ENCODE measurements at regions not wholly inside any gene's neighbourhood (a gene's known extent, or its start where the extent isn't known, plus 50 kb on each side); places are given as distances from the start of the nearest gene placed in this dataset.

- H3F3A ChIP-seq (ENCODE audit: low read depth), result no peaks in the 10 kb centered on the region
- H3K36me3 ChIP-seq (ENCODE audit: insufficient read depth, low read length), result no peaks in the 10 kb centered on the region
- no peaks in the 10 kb centered on the region for H4K20me1 ChIP-seq (ENCODE audit: insufficient read depth, low read length, poor library complexity, severe bottlenecking)
- no peaks in the 10 kb centered on the region for H3K79me2 ChIP-seq (ENCODE audit: insufficient read depth, low read length)
- H3K9ac ChIP-seq (ENCODE audit: low read depth, low read length, poor library complexity, severe bottlenecking), result no peak overlapping the region
- no peak overlapping the region for H2AFZ ChIP-seq (ENCODE audit: low read length)
- TF ChIP-seq CTCF (conservative IDR thresholded peaks at IDR 0.05; ENCODE audit: low read length), result no peak
- no peak for TF ChIP-seq EZH2phosphoT487 (IDR thresholded peaks at IDR 0.05; ENCODE audit: borderline replicate concordance)
- no peaks in the 10 kb centered on the region for H3K9me2 ChIP-seq (replicated peaks; ENCODE audit: low read depth, low read length)
- no peaks in the 10 kb centered on the region for H3K9me3 ChIP-seq (ENCODE audit: insufficient read depth, low read depth, low read length)
- H3K27me3 ChIP-seq (ENCODE audit: insufficient read depth, low read length, poor library complexity, severe bottlenecking), result no peaks in the 10 kb centered on the region
- H3K4me2 ChIP-seq (ENCODE audit: low read depth, low read length, poor library complexity, severe bottlenecking), result no peak overlapping the region
- no peaks in the 10 kb centered on the region for H3K4me1 ChIP-seq (ENCODE audit: insufficient read depth, low read length, poor library complexity, severe bottlenecking)
- H3K4me3 ChIP-seq (ENCODE audit: low read length, poor library complexity, severe bottlenecking), result no peak overlapping the region
These were observed 146.3 kb downstream of the TLE3 start for GRCh38 chr15:69951256-69951897.

GRCh38 chr15:69951898-69952555, 145.7 kb downstream of the TLE3 start:
- H3K4me3 ChIP-seq (ENCODE audit: low read length, poor library complexity, severe bottlenecking), result no peak overlapping the region
- no peaks in the 10 kb centered on the region for H3K9me3 ChIP-seq (ENCODE audit: insufficient read depth, low read depth, low read length)
- no peaks in the 10 kb centered on the region for H3K79me2 ChIP-seq (ENCODE audit: insufficient read depth, low read length)
- no peaks in the 10 kb centered on the region for H3K9me2 ChIP-seq (replicated peaks; ENCODE audit: low read depth, low read length)
- H3K9ac ChIP-seq (ENCODE audit: low read depth, low read length, poor library complexity, severe bottlenecking), result no peak overlapping the region
- no peaks in the 10 kb centered on the region for H4K20me1 ChIP-seq (ENCODE audit: insufficient read depth, low read length, poor library complexity, severe bottlenecking)
- H3K4me1 ChIP-seq (ENCODE audit: insufficient read depth, low read length, poor library complexity, severe bottlenecking), result no peaks in the 10 kb centered on the region
- no peak for TF ChIP-seq EZH2phosphoT487 (IDR thresholded peaks at IDR 0.05; ENCODE audit: borderline replicate concordance)
- TF ChIP-seq CTCF (conservative IDR thresholded peaks at IDR 0.05; ENCODE audit: low read length), result 0 out of 2 replicates have a peak, but pooled peaks have one; percentile 9
- H3K4me2 ChIP-seq (ENCODE audit: low read depth, low read length, poor library complexity, severe bottlenecking), result no peak overlapping the region
- no peaks in the 10 kb centered on the region for H3K27me3 ChIP-seq (ENCODE audit: insufficient read depth, low read length, poor library complexity, severe bottlenecking)
- no peaks in the 10 kb centered on the region for H3K36me3 ChIP-seq (ENCODE audit: insufficient read depth, low read length)
- no peak overlapping the region for H2AFZ ChIP-seq (ENCODE audit: low read length)
- no peaks in the 10 kb centered on the region for H3F3A ChIP-seq (ENCODE audit: low read depth)

- H3K79me2 ChIP-seq (ENCODE audit: insufficient read depth, low read length), result no peaks in the 10 kb centered on the region
- H4K20me1 ChIP-seq (ENCODE audit: insufficient read depth, low read length, poor library complexity, severe bottlenecking), result no peaks in the 10 kb centered on the region
- H3K36me3 ChIP-seq (ENCODE audit: insufficient read depth, low read length), result no peaks in the 10 kb centered on the region
- H2AFZ ChIP-seq (ENCODE audit: low read length), result no peak overlapping the region
- TF ChIP-seq EZH2phosphoT487 (IDR thresholded peaks at IDR 0.05; ENCODE audit: borderline replicate concordance) (no peak), CTCF (conservative IDR thresholded peaks at IDR 0.05; ENCODE audit: low read length) (no peak)
- H3K9ac ChIP-seq (ENCODE audit: low read depth, low read length, poor library complexity, severe bottlenecking), result no peak overlapping the region
- H3K27me3 ChIP-seq (ENCODE audit: insufficient read depth, low read length, poor library complexity, severe bottlenecking), result no peaks in the 10 kb centered on the region
- no peak overlapping the region for H3K4me3 ChIP-seq (ENCODE audit: low read length, poor library complexity, severe bottlenecking)
- H3K9me3 ChIP-seq (ENCODE audit: insufficient read depth, low read depth, low read length), result no peaks in the 10 kb centered on the region
- no peaks in the 10 kb centered on the region for H3K4me1 ChIP-seq (ENCODE audit: insufficient read depth, low read length, poor library complexity, severe bottlenecking)
- no peaks in the 10 kb centered on the region for H3F3A ChIP-seq (ENCODE audit: low read depth)
- no peaks in the 10 kb centered on the region for H3K9me2 ChIP-seq (replicated peaks; ENCODE audit: low read depth, low read length)
- H3K4me2 ChIP-seq (ENCODE audit: low read depth, low read length, poor library complexity, severe bottlenecking), result no peak overlapping the region
These were observed 144.7 kb downstream of the TLE3 start for GRCh38 chr15:69953051-69953450.

Data from Loucy (cell line).